ENCODE measurements at regions not wholly inside any gene's neighbourhood (a gene's known extent, or its start where the extent isn't known, plus 50 kb on each side); places are given as distances from the start of the nearest gene placed in this dataset.
"Not testable (repeated sequence)": the region's sequence is repeated elsewhere in the genome, so short reads cannot be mapped to it uniquely, and the experiment has no call there.

- no peak for DNase-seq (ENCODE audit: low read depth in 2 of 3, low spot score in 2 of 3)
Measured at GRCh38 chr7:23931633-23932032, 221.6 kb downstream of the STK31 start.

- DNase-seq (ENCODE audit: low read depth in 2 of 3, low spot score in 2 of 3), result no peak
Measured at GRCh38 chr7:23938215-23938614, 228.2 kb downstream of the STK31 start.

DNA sequence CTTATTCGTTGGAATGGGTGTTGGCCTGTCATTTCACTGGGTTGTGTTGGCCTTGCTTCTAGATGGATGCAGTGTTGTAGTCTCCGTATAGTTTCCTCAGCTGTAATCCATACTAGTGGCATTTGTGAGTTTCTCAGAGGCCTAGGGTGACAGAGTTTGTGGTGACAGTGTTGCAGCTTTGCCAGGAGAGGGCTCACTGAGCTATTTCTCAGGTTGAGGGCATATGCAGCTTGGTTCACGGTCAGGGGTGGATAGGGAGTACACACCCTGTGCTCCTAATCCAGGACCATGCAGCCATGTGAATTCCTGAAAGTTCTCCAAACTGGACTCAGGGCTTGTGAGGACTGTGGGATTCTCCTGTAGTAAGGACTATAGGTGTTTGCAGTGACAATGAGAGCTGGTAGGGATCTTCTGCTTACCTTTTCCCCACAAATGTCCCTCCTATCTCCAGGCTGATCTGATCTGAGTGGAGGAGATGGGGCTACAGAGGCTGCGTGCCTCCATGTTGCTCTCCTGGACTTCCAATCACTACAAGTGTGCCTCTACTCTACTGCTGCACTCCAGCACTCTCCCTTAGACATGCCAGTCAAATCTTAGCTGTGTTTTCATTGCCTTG is 229.0 kb downstream of the STK31 start:
- DNase-seq (ENCODE audit: low read depth in 2 of 3, low spot score in 2 of 3), result peak in 2 of 3 donors; percentile 6 to 38

DNA sequence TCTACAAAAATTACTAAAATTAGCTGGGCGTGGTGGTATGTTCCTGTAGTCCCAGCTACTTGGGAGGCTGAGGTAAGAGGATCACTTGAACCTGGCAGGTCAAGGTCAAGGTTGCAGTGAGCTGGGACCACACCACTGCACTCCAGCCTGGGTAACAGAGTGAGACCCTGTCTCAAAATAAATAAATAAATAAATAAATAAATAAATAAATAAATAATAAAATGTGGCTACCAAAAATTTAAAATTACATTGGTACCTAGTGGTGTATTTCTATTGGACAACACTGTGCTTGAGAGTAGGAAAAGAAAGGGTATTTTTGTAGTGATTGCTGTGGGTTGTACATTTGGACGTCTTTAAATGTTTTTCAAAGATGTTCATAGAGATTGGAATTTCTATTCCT is 229.7 kb downstream of the STK31 start:
- DNase-seq (ENCODE audit: low read depth in 2 of 3, low spot score in 2 of 3), result not testable (repeated sequence)

DNA sequence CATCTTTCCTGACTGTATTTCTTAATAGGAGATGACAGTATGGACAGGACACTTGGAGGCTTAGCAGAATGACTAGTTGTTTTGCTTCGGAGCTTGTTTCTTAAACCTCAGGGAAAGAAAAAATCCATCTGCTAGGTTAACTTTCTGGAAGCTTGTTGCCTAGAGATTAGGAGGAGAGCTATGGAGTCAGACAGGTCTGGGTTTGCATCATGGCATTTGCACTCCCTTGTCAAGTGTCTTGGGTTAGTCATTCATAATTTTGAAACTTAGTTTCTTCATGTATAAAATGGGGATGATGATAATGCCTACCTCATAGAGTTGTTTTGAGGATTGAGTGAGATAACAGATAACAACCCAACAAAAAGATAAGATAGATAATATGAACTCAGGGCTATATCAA is 231.5 kb downstream of the STK31 start:
- DNase-seq (ENCODE audit: low read depth in 2 of 3, low spot score in 2 of 3), result no peak

DNA sequence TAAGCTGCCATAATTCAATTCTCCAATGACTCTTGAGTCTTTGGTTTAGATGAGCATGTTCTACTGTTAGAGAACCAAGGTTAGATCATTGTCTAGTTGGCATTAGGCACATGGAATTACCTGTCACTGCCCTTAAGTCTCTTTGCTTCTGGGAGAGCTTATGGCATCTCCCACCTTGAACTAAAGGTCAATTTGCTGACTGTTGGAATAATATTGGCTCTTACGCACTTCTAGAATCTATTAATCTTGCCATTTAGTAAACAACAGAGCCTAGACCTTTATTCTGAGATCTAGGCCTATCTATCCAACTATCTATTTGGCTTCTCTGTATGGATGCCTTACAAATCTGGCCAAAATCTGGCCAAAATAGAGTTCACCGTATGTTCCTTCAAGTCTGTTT is 232.0 kb downstream of the STK31 start:
- no peak for DNase-seq (ENCODE audit: low read depth in 2 of 3, low spot score in 2 of 3)

GRCh38 chr7:23944131-23944530 is 234.1 kb downstream of the STK31 start:
- no peak for DNase-seq (ENCODE audit: low read depth in 2 of 3, low spot score in 2 of 3)

- no peak for DNase-seq (ENCODE audit: low read depth in 2 of 3, low spot score in 2 of 3)
Measured at GRCh38 chr7:23945472-23945871, 235.5 kb downstream of the STK31 start.

DNA sequence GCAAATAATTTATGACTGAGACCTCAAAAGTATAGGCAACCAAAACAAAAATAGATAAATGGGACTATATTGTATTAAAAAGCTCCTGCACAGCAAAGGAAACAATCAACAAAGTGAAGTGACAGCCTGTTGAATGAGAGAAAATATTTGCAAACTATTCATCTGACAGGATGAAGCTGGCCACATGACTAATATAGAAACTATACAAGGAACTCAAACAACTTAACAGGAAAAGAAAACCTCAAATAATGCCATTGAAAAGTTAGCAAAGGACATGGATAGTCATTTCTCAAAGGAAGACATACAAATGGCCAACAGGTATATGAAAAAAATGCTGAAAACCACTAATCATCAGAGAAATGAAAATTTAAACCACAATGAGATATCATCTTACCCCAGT is 245.1 kb downstream of the STK31 start:
- no peak for DNase-seq (ENCODE audit: low read depth in 2 of 3, low spot score in 2 of 3)

DNA sequence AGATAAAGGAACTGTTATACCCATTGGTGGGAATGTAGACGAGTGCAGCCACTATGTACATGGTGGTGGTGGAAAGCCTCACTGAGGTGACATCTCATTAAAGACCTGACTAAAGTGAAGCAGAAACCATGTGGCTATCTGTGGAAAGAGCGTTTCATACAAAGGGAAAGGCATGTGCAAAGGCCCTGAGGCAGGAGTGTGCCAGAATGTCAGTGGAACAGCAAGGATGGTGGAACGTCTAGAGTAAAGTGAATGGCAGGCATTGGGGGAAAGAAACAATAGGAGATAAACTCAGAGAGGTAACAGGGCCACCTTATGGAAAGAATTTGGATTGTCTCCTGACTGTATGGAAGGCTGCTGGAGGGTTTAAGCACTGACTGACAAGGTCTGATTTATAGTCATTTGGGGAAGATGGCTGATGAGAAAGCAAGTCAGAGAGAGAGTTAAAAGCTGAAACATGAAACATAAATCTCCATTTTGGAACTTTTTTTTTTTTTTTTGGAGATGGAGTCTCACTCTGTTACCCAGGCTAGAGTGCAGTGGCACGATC is 245.7 kb downstream of the STK31 start:
- no peak for DNase-seq (ENCODE audit: low read depth in 2 of 3, low spot score in 2 of 3)

GRCh38 chr7:23956772-23957576 is 247.0 kb downstream of the STK31 start:
- DNase-seq (ENCODE audit: low read depth in 2 of 3, low spot score in 2 of 3), result no peak

- no peak for DNase-seq (ENCODE audit: low read depth in 2 of 3, low spot score in 2 of 3)
Measured at GRCh38 chr7:23959821-23960220, 249.8 kb downstream of the STK31 start.

GRCh38 chr7:23960361-23960760 is 250.3 kb downstream of the STK31 start:
- no peak for DNase-seq (ENCODE audit: low read depth in 2 of 3, low spot score in 2 of 3)

- no peak for DNase-seq (ENCODE audit: low read depth in 2 of 3, low spot score in 2 of 3)
Measured at GRCh38 chr7:23963461-23964165, 253.6 kb downstream of the STK31 start.

DNA sequence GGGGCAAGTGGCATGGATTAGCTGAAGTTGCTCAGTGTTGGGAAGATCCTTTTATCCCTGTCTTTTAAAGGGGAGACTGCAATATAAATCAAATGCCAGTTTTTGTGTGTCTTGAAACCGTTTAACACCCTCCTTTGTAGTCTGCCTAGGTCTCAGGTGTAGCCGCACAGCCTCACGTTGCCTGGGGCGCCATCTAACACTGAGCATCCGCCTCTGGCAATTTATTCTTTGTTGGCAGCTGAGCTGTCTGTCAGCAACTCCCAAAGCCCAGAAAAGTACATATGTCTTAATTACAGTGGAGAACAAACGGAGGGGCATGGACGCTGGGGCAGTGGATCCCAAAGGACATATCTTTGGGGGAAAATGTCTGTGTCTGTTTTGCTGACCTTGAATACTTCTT is 254.7 kb downstream of the STK31 start:
- no peak for DNase-seq (ENCODE audit: low read depth in 2 of 3, low spot score in 2 of 3)

- no peak for DNase-seq (ENCODE audit: low read depth in 2 of 3, low spot score in 2 of 3)
Measured at GRCh38 chr7:23965296-23965695, 255.3 kb downstream of the STK31 start.

- DNase-seq (ENCODE audit: low read depth in 2 of 3, low spot score in 2 of 3), result no peak
Measured at GRCh38 chr7:23966941-23967340, 256.9 kb downstream of the STK31 start.

GRCh38 chr7:23967949-23968599 is 258.1 kb downstream of the STK31 start:
- no peak for DNase-seq (ENCODE audit: low read depth in 2 of 3, low spot score in 2 of 3)

DNA sequence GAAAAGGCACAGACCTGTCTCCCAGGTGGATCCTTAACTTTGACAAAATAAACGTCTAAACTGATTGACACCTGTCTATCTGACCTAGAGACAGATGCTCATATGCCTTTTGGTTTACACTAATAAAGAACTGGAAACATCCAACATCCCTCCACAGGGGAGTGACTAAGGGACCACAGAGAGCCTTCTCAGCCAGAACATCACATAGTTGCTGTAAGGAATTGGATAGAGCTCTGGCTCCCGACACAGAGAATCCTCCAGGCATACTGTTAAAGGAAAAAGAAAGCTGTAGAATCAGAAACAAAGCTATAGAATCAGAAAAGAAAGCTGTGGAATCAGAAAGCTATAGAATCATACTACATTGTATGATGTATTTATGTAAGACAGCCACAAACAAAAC is 258.8 kb downstream of the STK31 start:
- no peak for DNase-seq (ENCODE audit: low read depth in 2 of 3, low spot score in 2 of 3)

DNA sequence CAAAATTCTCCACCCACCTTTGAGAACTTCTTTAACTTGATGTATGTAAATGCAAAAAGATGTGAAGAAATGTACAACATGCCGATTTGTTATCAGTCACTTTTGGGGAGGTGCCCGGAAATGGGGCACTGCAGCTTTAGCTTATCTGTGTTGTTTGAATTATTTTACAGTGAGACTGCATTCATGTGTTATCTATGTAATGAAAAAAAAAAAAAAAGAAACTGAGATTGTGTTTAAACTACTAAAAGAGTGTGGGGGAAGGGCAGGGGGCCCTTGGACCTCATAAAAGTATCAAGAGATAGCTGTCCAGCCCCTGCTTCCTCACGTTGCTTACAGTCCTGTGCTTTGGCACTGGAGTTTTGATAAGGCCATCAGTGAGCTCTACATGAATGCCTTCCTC is 259.4 kb downstream of the STK31 start:
- DNase-seq (ENCODE audit: low read depth in 2 of 3, low spot score in 2 of 3), result no peak

GRCh38 chr7:23970193-23970592 is 260.2 kb downstream of the STK31 start:
- DNase-seq (ENCODE audit: low read depth in 2 of 3, low spot score in 2 of 3), result no peak

Measured in hematopoietic multipotent progenitor cell (in vitro differentiated cells).